Stomach (tissue), 4 donors: ENCODE measurements at regions not wholly inside any gene's neighbourhood (a gene's known extent, or its start where the extent isn't known, plus 50 kb on each side); places are given as distances from the start of the nearest gene placed in this dataset.
"Not testable (repeated sequence)": the region's sequence is repeated elsewhere in the genome, so short reads cannot be mapped to it uniquely, and the experiment has no call there.

Experiments
- EP300 ChIP-seq: sonication (generic); formaldehyde crosslinking; IDR thresholded peaks from one replicate; pipeline ENCODE4 v1.6.1; 2017; ENCODE audit warnings: antibody characterized with exemption
- POLR2A ChIP-seq, 4 donors: fragments of 450-650 bp; IDR thresholded peaks; one replicate each; pipeline ENCODE4 v1.6.1; 2016; ENCODE audit warnings: antibody characterized with exemption in 4 of 4, control low read depth in 2 of 4, mild to moderate bottlenecking in 1 of 4, moderate library complexity in 1 of 4
- POLR2AphosphoS5 ChIP-seq, 3 donors: sonication (generic); formaldehyde crosslinking; IDR thresholded peaks; one replicate each; pipeline ENCODE4 v1.6.1; 2016; ENCODE audit warnings: antibody characterized with exemption in 3 of 3
- TF ChIP-seq, protein P1 (sequence below), 7 experiments: fragments of 450-650 bp in 4 of 7; fragments of 200-600 bp in 3 of 7; sonication (generic) in 3 of 7; IDR thresholded peaks; one replicate each; pipeline ENCODE4 v1.5.1; 2016 to 2019; ENCODE audit warnings: antibody characterized with exemption in 7 of 7, control low read depth in 2 of 7, mild to moderate bottlenecking in 1 of 7

DNA sequence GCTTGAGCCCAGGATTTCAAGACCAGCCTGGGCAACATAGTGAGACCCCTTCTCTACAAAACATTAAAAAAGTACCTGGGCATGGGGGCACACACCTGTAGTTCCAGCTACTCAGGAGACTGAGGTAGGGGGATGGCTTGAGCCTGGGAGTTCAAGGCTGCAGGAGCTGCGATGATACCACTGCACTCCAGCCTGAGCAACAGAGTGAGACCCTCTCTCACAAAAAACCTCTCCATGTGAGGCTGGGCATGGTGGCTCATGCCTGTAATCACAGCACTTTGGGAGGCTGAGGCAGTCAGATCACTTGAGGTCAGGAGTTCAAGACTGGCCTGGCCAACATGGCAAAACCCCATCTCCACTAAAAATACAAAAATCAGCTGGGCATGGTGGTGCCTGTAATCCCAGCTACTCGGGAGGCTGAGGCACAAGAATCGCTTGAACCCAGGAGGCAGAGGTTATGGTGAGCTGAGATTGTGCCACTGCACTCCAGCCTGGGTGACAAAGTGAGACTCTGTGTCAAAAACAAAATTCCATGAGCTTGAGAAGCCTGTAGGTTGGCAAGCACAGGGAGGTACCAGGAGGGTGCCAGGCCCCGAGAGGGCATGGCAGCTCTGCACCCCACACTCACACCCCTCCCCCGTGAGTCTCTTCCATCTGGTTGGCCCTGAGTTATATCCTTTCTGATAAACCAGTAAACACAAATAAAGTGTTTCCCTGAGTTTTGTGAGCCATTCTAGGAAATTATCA, 88.8 kb downstream of the KCNJ18 start:
- TF ChIP-seq, protein P1, sequence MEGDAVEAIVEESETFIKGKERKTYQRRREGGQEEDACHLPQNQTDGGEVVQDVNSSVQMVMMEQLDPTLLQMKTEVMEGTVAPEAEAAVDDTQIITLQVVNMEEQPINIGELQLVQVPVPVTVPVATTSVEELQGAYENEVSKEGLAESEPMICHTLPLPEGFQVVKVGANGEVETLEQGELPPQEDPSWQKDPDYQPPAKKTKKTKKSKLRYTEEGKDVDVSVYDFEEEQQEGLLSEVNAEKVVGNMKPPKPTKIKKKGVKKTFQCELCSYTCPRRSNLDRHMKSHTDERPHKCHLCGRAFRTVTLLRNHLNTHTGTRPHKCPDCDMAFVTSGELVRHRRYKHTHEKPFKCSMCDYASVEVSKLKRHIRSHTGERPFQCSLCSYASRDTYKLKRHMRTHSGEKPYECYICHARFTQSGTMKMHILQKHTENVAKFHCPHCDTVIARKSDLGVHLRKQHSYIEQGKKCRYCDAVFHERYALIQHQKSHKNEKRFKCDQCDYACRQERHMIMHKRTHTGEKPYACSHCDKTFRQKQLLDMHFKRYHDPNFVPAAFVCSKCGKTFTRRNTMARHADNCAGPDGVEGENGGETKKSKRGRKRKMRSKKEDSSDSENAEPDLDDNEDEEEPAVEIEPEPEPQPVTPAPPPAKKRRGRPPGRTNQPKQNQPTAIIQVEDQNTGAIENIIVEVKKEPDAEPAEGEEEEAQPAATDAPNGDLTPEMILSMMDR (IDR thresholded peaks at IDR 0.05) = not testable (repeated sequence)
- not testable (repeated sequence) for TF ChIP-seq POLR2AphosphoS5 (IDR thresholded peaks at IDR 0.05); POLR2A (IDR thresholded peaks at IDR 0.05); EP300
